ENCODE measurements at regions not wholly inside any gene's neighbourhood (a gene's known extent, or its start where the extent isn't known, plus 50 kb on each side); places are given as distances from the start of the nearest gene placed in this dataset.

DNA sequence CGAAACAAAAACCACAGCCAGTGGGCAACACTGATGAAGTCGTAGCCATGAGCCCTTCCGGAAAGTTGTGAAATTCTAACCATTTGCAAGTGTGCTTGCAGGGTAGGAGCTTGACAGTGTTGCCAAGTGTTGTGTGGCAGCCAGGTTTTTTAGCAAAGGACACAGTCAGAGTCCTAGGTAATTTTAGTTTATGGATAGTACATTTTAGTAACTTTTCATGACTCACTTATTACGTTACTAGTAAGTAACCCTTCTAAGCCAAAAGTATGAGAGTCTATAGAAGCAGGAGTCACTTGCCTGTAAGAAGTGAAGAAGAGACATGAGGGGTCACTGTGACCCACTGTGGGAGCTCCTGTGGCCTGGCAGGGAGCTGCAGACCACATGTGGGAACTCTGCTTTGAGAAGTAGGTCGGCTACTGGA is 54.8 kb upstream of the ADPGK start:
- no peaks in the 10 kb centered on the region for H3K27me3 ChIP-seq (ENCODE audit: control insufficient read depth, insufficient read depth, low read length)
- Mint-ChIP-seq H3K36me3 (no peaks in the 10 kb centered on the region), H3K4me1 (peaks cover 20 to 25% of the 10 kb centered on the region in 2 donors), H3K27ac (peak overlapping the region in 1 of 2 donors; percentile 25), H3K9me3 (no peaks in the 10 kb centered on the region), H3K27me3 (ENCODE audit: low read depth in 2 of 2) (peaks cover 0 to 6% of the 10 kb centered on the region in 2 donors), H3K4me3 (no peak overlapping the region)
- peak; percentile 49 to 60 (median 51) for ATAC-seq
- peaks cover 3% of the 10 kb centered on the region for H3K4me1 ChIP-seq (ENCODE audit: control insufficient read depth, insufficient read depth, low read length)
- 66% methylated on average over 5 of the region's 5 CpGs for WGBS (ENCODE audit: insufficient coverage)
- no peaks in the 10 kb centered on the region for H3K9me3 ChIP-seq (ENCODE audit: control insufficient read depth, insufficient read depth, low read length)
- no peak overlapping the region for H3K27ac ChIP-seq (ENCODE audit: low read length)
- TF ChIP-seq, protein P1, sequence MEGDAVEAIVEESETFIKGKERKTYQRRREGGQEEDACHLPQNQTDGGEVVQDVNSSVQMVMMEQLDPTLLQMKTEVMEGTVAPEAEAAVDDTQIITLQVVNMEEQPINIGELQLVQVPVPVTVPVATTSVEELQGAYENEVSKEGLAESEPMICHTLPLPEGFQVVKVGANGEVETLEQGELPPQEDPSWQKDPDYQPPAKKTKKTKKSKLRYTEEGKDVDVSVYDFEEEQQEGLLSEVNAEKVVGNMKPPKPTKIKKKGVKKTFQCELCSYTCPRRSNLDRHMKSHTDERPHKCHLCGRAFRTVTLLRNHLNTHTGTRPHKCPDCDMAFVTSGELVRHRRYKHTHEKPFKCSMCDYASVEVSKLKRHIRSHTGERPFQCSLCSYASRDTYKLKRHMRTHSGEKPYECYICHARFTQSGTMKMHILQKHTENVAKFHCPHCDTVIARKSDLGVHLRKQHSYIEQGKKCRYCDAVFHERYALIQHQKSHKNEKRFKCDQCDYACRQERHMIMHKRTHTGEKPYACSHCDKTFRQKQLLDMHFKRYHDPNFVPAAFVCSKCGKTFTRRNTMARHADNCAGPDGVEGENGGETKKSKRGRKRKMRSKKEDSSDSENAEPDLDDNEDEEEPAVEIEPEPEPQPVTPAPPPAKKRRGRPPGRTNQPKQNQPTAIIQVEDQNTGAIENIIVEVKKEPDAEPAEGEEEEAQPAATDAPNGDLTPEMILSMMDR (IDR thresholded peaks at IDR 0.05): no peak
- no peaks in the 10 kb centered on the region for H3K36me3 ChIP-seq (ENCODE audit: control insufficient read depth, insufficient read depth, low read length)
- DNase-seq: no peak
- intact Hi-C loops (cut with micrococcal nuclease): no loop called here
- no peak overlapping the region for H3K4me3 ChIP-seq (ENCODE audit: low read length)

DNA sequence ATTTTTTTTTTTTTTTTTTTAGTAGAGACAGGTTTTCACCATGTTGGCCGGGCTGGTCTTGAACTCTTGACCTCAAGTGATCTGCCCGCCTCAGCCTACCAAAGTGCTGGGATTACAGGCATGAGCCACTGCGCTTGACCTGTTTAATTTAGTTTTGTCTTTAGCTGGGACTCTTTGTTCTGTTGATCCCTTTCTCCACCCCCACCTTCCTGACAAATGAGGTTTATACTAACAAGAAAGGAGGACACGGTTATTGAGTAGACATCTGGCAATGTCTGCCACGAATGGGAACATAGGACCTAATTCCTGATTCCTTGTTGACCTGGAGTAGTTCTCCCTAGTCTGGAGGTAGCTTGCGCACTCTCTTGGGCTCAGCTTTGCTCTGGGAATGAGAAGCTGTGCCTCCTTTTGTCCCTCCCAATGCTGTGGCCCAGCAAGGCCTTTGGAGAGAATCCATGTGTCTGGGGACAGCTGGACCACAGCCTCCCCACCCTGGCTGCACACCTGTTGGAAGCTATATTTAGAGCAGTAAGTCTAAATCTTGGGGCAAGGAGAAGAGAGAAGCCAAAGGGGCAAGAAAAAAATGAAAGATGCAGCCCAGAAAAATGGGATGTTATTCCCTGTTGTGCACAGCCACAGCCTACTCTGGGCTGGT is 53.2 kb upstream of the ADPGK start:
- TF ChIP-seq, protein P1 (IDR thresholded peaks at IDR 0.05): no peak
- peaks cover 0 to 5% of the 10 kb centered on the region in 2 donors for H3K27me3 Mint-ChIP-seq (ENCODE audit: low read depth in 2 of 2)
- ATAC-seq (no peak), DNase-seq (no peak)
- WGBS (ENCODE audit: insufficient coverage): 88% methylated on average over 6 of the region's 6 CpGs
- intact Hi-C loops (cut with micrococcal nuclease): no loop called here
- no peaks in the 10 kb centered on the region for H3K9me3 ChIP-seq (ENCODE audit: control insufficient read depth, insufficient read depth, low read length)
- H3K9me3 Mint-ChIP-seq: no peaks in the 10 kb centered on the region
- H3K4me1 ChIP-seq (ENCODE audit: control insufficient read depth, insufficient read depth, low read length): peaks cover 3% of the 10 kb centered on the region
- H3K27ac Mint-ChIP-seq: no peak overlapping the region
- H3K36me3 ChIP-seq (ENCODE audit: control insufficient read depth, insufficient read depth, low read length): no peaks in the 10 kb centered on the region
- no peak overlapping the region for H3K4me3 ChIP-seq (ENCODE audit: low read length)
- H3K27ac ChIP-seq (ENCODE audit: low read length): no peak overlapping the region
- H3K36me3 Mint-ChIP-seq: no peaks in the 10 kb centered on the region
- no peak overlapping the region for H3K4me3 Mint-ChIP-seq
- H3K4me1 Mint-ChIP-seq: peaks cover 20 to 25% of the 10 kb centered on the region in 2 donors
- no peaks in the 10 kb centered on the region for H3K27me3 ChIP-seq (ENCODE audit: control insufficient read depth, insufficient read depth, low read length)

GRCh38 chr15:72835294-72835890 is 51.8 kb upstream of the ADPGK start:
- Histone ChIP-seq H3K4me1 (ENCODE audit: control insufficient read depth, insufficient read depth, low read length) (peaks cover 3% of the 10 kb centered on the region), H3K36me3 (ENCODE audit: control insufficient read depth, insufficient read depth, low read length) (no peaks in the 10 kb centered on the region), H3K27ac (ENCODE audit: low read length) (no peak overlapping the region), H3K4me3 (ENCODE audit: low read length) (no peak overlapping the region), H3K9me3 (ENCODE audit: control insufficient read depth, insufficient read depth, low read length) (no peaks in the 10 kb centered on the region), H3K27me3 (ENCODE audit: control insufficient read depth, insufficient read depth, low read length) (no peaks in the 10 kb centered on the region)
- no peaks in the 10 kb centered on the region for H3K36me3 Mint-ChIP-seq
- ATAC-seq: peak in 2 of 3 donors; percentile 42 to 57
- H3K4me3 Mint-ChIP-seq: no peak overlapping the region
- no peaks in the 10 kb centered on the region for H3K9me3 Mint-ChIP-seq
- TF ChIP-seq, protein P1 (IDR thresholded peaks at IDR 0.05): no peak
- peaks cover 5 to 19% of the 10 kb centered on the region in 2 donors for H3K27me3 Mint-ChIP-seq (ENCODE audit: low read depth in 2 of 2)
- no peak overlapping the region for H3K27ac Mint-ChIP-seq
- peak in 1 of 2 donors; percentile 10 for DNase-seq
- H3K4me1 Mint-ChIP-seq: peaks cover 13 to 25% of the 10 kb centered on the region in 2 donors
- intact Hi-C loops (cut with micrococcal nuclease): no loop called here

Measured in natural killer cell (primary cell).